IPS-20b (cell line): ENCODE measurements at regions not wholly inside any gene's neighbourhood (a gene's known extent, or its start where the extent isn't known, plus 50 kb on each side); places are given as distances from the start of the nearest gene placed in this dataset.

ENCODE experiments used
- H3K27ac ChIP-seq: one replicate; pipeline ENCODE4 v1.5.1; 2013; ENCODE audit warnings: low read length
- H3K27me3 ChIP-seq: 2 replicates; pipeline ENCODE4 v1.6.1; 2013; ENCODE audit warnings: mild to moderate bottlenecking, low read length, inconsistent platforms; ENCODE audit not compliant: insufficient read depth
- H3K36me3 ChIP-seq: 2 replicates; pipeline ENCODE4 v1.6.1; 2013; ENCODE audit warnings: low read depth, mild to moderate bottlenecking, inconsistent platforms, low read length, moderate library complexity; ENCODE audit not compliant: insufficient read depth
- H3K4me1 ChIP-seq: 2 replicates; pipeline ENCODE4 v1.6.1; 2013; ENCODE audit warnings: mild to moderate bottlenecking, control low read depth, inconsistent platforms, low read length, moderate library complexity; ENCODE audit not compliant: insufficient read depth
- H3K4me3 ChIP-seq: 2 replicates; pipeline ENCODE4 v1.5.1; 2013; ENCODE audit warnings: mild to moderate bottlenecking, low read length, inconsistent platforms
- H3K9ac ChIP-seq: 2 replicates; pipeline ENCODE4 v1.6.1; 2013; ENCODE audit warnings: low read depth, mild to moderate bottlenecking, inconsistent platforms, low read length, moderate library complexity
- H3K9me3 ChIP-seq: 2 replicates; pipeline ENCODE4 v1.6.1; 2013; ENCODE audit warnings: mild to moderate bottlenecking, low read depth, low read length, inconsistent platforms; ENCODE audit not compliant: insufficient read depth

DNA sequence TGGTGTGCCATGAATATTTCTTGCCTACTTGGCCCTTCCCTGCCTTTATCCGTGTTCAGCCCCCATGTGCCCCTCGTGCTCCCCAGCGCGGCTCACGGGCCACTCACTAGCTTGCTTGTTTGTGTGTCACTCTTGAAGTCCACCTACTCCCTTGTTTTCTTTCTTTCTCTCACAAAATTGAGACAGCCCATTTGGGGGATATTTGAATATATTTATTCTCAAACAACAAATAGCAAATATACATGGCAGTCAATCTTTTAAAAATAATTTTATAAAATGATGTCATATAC lies 82.2 kb downstream of the PLXNA1 start:
- Histone ChIP-seq H3K9me3 (no peaks in the 10 kb centered on the region), H3K36me3 (no peaks in the 10 kb centered on the region), H3K27ac (no peak overlapping the region), H3K9ac (no peak overlapping the region), H3K4me3 (no peak overlapping the region), H3K27me3 (no peaks in the 10 kb centered on the region), H3K4me1 (no peaks in the 10 kb centered on the region; the same call in 1 of the 2 replicates)

- Histone ChIP-seq H3K27ac (no peak overlapping the region), H3K4me3 (no peak overlapping the region), H3K9ac (no peak overlapping the region), H3K27me3 (no peaks in the 10 kb centered on the region), H3K9me3 (no peaks in the 10 kb centered on the region), H3K4me1 (no peaks in the 10 kb centered on the region; the same call in 1 of the 2 replicates), H3K36me3 (no peaks in the 10 kb centered on the region)
Measured at GRCh38 chr3:127065561-127066290, 82.8 kb downstream of the PLXNA1 start.

- no peaks in the 10 kb centered on the region for H3K27me3 ChIP-seq
- H3K4me3 ChIP-seq = no peak overlapping the region
Measured at GRCh38 chr3:127066635-127067034, 83.7 kb downstream of the PLXNA1 start.

GRCh38 chr3:127067116-127067910 lies 84.4 kb downstream of the PLXNA1 start:
- no peaks in the 10 kb centered on the region for H3K9me3 ChIP-seq
- no peak overlapping the region for H3K27ac ChIP-seq
- H3K9ac ChIP-seq = no peak overlapping the region
- no peak overlapping the region for H3K4me3 ChIP-seq
- H3K27me3 ChIP-seq = no peaks in the 10 kb centered on the region
- no peaks in the 10 kb centered on the region for H3K4me1 ChIP-seq
- H3K36me3 ChIP-seq = no peaks in the 10 kb centered on the region

More at GRCh38 chr3:127066635-127067034, 83.7 kb downstream of the PLXNA1 start:
- Histone ChIP-seq H3K4me1 (no peaks in the 10 kb centered on the region; the same call in 1 of the 2 replicates), H3K9ac (no peak overlapping the region), H3K36me3 (no peaks in the 10 kb centered on the region), H3K9me3 (no peaks in the 10 kb centered on the region), H3K27ac (no peak overlapping the region)

- Histone ChIP-seq H3K9ac (no peak overlapping the region), H3K27ac (no peak overlapping the region), H3K27me3 (no peaks in the 10 kb centered on the region), H3K4me3 (no peak overlapping the region), H3K9me3 (no peaks in the 10 kb centered on the region), H3K4me1 (no peaks in the 10 kb centered on the region), H3K36me3 (no peaks in the 10 kb centered on the region)
Measured at GRCh38 chr3:127068111-127068810, 85.3 kb downstream of the PLXNA1 start.

- no peak overlapping the region for H3K27ac ChIP-seq
- no peaks in the 10 kb centered on the region for H3K9me3 ChIP-seq
Measured at GRCh38 chr3:127068871-127069270, 86.0 kb downstream of the PLXNA1 start.

GRCh38 chr3:127069814-127070440 lies 87.0 kb downstream of the PLXNA1 start:
- no peak overlapping the region for H3K9ac ChIP-seq
- H3K36me3 ChIP-seq = no peaks in the 10 kb centered on the region
- H3K4me3 ChIP-seq = no peak overlapping the region
- no peaks in the 10 kb centered on the region for H3K27me3 ChIP-seq
- no peak overlapping the region for H3K27ac ChIP-seq
- H3K4me1 ChIP-seq = no peaks in the 10 kb centered on the region
- no peaks in the 10 kb centered on the region for H3K9me3 ChIP-seq

More at GRCh38 chr3:127068871-127069270, 86.0 kb downstream of the PLXNA1 start:
- Histone ChIP-seq H3K4me3 (no peak overlapping the region), H3K9ac (no peak overlapping the region), H3K4me1 (no peaks in the 10 kb centered on the region), H3K36me3 (no peaks in the 10 kb centered on the region), H3K27me3 (no peaks in the 10 kb centered on the region)

DNA sequence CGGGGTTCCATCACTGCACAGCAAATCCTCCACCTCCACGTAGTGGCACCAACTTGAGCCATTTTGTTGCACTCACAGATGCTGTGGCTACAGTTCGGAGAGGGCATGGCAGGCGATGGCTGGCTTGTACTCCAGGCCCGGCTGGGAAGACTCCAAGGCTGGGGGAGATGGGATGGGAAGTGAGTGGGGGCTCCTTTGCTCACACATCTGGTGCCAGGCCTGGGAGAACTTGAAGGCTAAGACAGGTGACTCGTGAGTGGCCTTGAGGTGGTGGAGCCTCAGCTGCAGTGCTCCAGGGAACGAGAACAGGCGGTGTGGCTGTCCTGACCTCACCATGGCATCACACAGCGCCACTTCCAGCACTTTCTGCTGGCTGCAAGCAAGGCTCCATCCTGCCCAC lies 87.9 kb downstream of the PLXNA1 start:
- Histone ChIP-seq H3K27ac (no peak overlapping the region), H3K4me1 (no peaks in the 10 kb centered on the region), H3K36me3 (no peaks in the 10 kb centered on the region), H3K4me3 (no peak overlapping the region), H3K9ac (no peak overlapping the region), H3K9me3 (no peaks in the 10 kb centered on the region), H3K27me3 (no peaks in the 10 kb centered on the region)

GRCh38 chr3:127071597-127072001 lies 88.7 kb downstream of the PLXNA1 start:
- no peaks in the 10 kb centered on the region for H3K4me1 ChIP-seq
- no peak overlapping the region for H3K9ac ChIP-seq
- H3K27me3 ChIP-seq = no peaks in the 10 kb centered on the region
- no peaks in the 10 kb centered on the region for H3K36me3 ChIP-seq
- no peaks in the 10 kb centered on the region for H3K9me3 ChIP-seq
- H3K27ac ChIP-seq = no peak overlapping the region
- no peak overlapping the region for H3K4me3 ChIP-seq

DNA sequence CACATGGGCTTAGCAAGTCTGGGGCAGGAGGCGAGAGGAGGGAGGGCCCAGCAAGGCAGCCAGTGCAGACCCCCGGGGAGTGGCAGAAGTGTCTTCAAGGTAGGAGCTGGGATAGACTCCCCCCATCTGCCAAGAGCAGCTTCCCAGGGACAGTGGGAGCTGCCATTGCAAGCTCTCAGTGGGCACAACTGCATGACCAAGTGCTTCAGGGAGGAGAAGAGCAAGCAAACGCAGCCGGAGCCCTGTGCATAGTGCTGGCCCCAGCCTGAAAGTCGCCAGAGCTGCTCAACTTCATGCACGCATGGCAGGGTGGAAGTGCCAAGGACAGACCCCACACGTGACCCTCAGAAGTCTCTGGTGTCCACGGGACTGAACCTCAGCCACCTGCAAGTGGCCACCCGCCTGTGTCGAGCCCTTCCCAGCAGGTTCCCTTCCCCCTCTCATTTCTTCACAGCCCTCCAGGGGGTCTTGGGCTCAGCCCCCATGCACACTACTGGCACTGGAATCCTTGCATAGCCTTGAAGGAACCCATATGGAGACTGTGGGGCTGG lies 89.4 kb downstream of the PLXNA1 start:
- Histone ChIP-seq H3K4me3 (no peak overlapping the region), H3K9me3 (no peaks in the 10 kb centered on the region), H3K4me1 (no peaks in the 10 kb centered on the region), H3K9ac (no peak overlapping the region), H3K27ac (no peak overlapping the region), H3K27me3 (no peaks in the 10 kb centered on the region), H3K36me3 (no peaks in the 10 kb centered on the region)

DNA sequence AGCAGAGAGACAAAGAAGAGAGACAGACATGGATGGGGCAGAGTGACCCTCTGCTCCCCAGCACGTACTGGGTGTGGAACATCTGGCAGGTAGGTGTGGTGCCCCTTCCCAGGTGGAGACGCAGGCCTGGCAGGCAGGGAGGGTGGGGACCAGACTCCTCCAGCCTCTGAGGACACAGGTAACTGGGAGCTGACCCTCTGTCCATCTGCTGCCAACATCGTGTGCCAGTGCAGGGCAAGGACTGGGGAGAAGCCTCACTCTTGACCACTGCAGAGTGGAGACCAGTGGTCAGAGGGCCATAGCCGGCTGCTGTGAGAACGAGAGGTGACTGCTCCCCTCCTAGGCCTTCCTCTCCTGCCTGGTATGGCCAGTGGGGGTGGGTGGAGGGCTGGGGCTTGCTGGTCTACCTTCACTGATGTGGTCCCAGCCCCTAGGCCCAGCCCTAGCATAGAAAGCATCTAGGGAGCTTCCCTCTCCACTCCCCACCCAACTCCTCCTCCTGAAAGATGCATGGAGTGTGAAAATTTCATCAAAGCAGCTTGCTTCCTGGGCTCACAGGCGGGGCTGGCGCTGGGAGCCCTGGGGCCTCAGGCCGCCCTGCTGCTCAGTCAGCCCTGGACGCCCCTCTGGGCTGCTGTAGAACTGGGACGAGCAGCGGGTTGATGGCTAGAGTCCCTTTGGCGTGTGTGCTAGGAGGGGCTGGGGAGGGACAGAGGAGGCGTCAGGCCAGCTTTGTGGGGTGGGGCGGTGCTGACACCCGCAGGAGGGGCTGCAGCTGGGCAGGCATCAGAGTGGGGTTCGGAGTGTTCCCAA lies 90.3 kb downstream of the PLXNA1 start:
- no peak overlapping the region for H3K4me3 ChIP-seq
- no peak overlapping the region for H3K9ac ChIP-seq
- H3K36me3 ChIP-seq = no peaks in the 10 kb centered on the region
- no peak overlapping the region for H3K27ac ChIP-seq
- H3K9me3 ChIP-seq = no peaks in the 10 kb centered on the region
- no peaks in the 10 kb centered on the region for H3K4me1 ChIP-seq
- no peaks in the 10 kb centered on the region for H3K27me3 ChIP-seq
